Aorta (tissue), 5 donors: ENCODE measurements at regions not wholly inside any gene's neighbourhood (a gene's known extent, or its start where the extent isn't known, plus 50 kb on each side); places are given as distances from the start of the nearest gene placed in this dataset.
A peak's percentile ranks its signal among the peaks of the same experiment; 100 is the strongest.
"Not testable (repeated sequence)": the region's sequence is repeated elsewhere in the genome, so short reads cannot be mapped to it uniquely, and the experiment has no call there.

Experiments
- ATAC-seq: fragments of 200-7000 bp; cut with Tn5 transposase; one replicate; pipeline ENCODE4 v1.9.1; 2022; ENCODE audit warnings: moderate library complexity; ENCODE audit not compliant: low FRiP score
- DNase-seq, 2 donors: peaks; one replicate each; pipeline ENCODE4 v3.0.0-alpha.2; 2020
- H3K27ac ChIP-seq, 2 donors: one replicate each; pipeline ENCODE4 v1.5.1; 2013; ENCODE audit warnings: low read length in 2 of 2, mild to moderate bottlenecking in 2 of 2, moderate library complexity in 2 of 2, control low read depth in 1 of 2, inconsistent platforms in 1 of 2, low read depth in 1 of 2
- H3K27me3 ChIP-seq, 2 donors: one replicate each; pipeline ENCODE4 v1.6.1; 2013; ENCODE audit warnings: control low read depth in 1 of 2, low read length in 1 of 2, mild to moderate bottlenecking in 1 of 2, moderate library complexity in 1 of 2; ENCODE audit not compliant: insufficient read depth in 2 of 2, control insufficient read depth in 1 of 2
- H3K36me3 ChIP-seq, 2 donors: one replicate each; pipeline ENCODE4 v1.6.1; 2013; ENCODE audit warnings: control low read depth in 1 of 2, low read length in 1 of 2, mild to moderate bottlenecking in 1 of 2; ENCODE audit not compliant: insufficient read depth in 2 of 2, control insufficient read depth in 1 of 2
- H3K4me1 ChIP-seq, 2 donors: one replicate each; pipeline ENCODE4 v1.6.1; 2013; ENCODE audit warnings: low read length in 2 of 2, control low read depth in 1 of 2, mild to moderate bottlenecking in 1 of 2, moderate library complexity in 1 of 2; ENCODE audit not compliant: insufficient read depth in 2 of 2, control insufficient read depth in 1 of 2
- H3K4me3 ChIP-seq, 2 donors: one replicate each; pipeline ENCODE4 v1.5.1; 2013; ENCODE audit warnings: low read length in 2 of 2, control low read depth in 1 of 2, mild to moderate bottlenecking in 1 of 2
- H3K9me3 ChIP-seq: one replicate; pipeline ENCODE4 v1.6.1; 2013; ENCODE audit warnings: mild to moderate bottlenecking, low read length; ENCODE audit not compliant: control insufficient read depth
- WGBS, 2 donors: extraction: QIAGEN DNeasy Blood & Tissue Kit; methylation state at CpG; one replicate each; pipeline ENCODE4 v1.1.7; 2013; 5-methylcytosine and 5-hydroxymethylcytosine counted together
- intact Hi-C, 2 donors: fragments of 100-400 bp; cut with DNase I; formaldehyde crosslinking; loops; one replicate each; pipeline versions ENCODE4 v1.14.2 to v1.15.0; 2022
- donor health status: healthy with polysubstance abuse.
- donor health status: Bipolar disorder and iron deficiency.
- donor health status: DM: no; HTN: no; CAD: no.
- donor health status: DM: no; HTN: no; CAD: no.
- donor health status: DM: yes; HTN: yes; CAD: no.

DNA sequence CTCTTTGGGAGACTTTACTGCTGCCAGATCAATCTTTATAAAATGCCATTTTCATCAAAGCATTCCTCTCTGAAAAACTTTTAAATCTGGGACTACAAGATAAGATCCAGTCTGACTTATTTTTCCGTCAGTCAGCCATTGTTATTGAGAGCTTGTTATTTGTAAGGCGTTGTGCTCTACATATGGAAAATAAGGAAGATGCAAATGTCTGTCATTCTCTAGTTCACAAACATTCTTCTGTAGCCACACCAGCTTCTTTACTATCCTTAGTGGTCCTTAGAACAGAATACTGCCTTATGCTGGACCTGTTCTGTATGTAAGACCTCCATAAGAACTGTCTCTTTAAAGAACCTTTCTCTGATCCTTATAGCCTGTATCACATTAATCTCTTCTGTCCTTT is 120.3 kb upstream of the NBPF19 start:
- H3K36me3 ChIP-seq, H3K27ac ChIP-seq, DNase-seq, H3K27me3 ChIP-seq, H3K4me3 ChIP-seq, ATAC-seq, H3K4me1 ChIP-seq, H3K9me3 ChIP-seq, intact Hi-C loops: not testable (repeated sequence)
- no CpG with 5 or more reads among the region's 2 CpGs for WGBS, 2 donors

DNA sequence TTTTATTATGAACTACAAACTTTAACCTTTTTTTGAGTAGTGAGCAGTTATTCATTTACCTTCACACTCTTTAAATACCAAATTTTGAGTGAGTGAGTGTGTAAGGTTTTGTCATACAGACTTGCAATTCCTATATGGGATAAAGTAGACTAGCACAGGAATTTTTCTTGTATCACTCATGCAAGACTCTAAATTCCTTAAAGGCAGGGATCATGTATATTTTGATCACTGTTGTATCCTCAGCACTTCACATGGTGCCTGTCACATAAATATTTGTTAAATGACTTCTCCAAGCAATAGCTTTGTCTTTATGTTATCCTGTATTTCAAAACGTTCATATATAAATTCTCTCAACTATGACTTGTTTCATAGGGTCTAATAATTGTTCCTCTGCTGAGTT is 119.1 kb upstream of the NBPF19 start:
- H3K4me1 ChIP-seq, H3K27ac ChIP-seq, DNase-seq, intact Hi-C loops, H3K9me3 ChIP-seq, ATAC-seq, H3K36me3 ChIP-seq, H3K4me3 ChIP-seq, H3K27me3 ChIP-seq: not testable (repeated sequence)
- no CpG with 5 or more reads among the region's 1 CpG for WGBS, 2 donors

DNA sequence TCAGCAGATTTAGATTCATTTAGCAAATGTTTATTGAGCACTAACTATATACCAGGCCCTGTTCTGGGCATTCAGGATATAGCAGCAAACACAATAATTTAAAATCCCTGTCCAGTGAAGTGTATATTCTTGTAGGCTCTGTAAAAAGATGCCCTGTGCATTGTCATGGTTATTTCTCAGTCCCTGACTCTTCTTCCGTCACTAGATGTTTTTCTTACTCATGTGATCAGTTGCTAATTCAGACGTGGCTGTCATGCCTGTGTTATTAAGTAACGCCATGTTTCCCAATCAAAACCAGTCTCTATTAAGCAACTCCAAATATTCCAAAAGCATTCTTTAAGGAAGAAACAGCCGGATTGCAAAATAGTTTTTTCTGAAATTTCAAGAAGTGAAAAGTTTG is 118.7 kb upstream of the NBPF19 start:
- intact Hi-C loops = not testable (repeated sequence)
- no CpG with 5 or more reads among the region's 4 CpGs for WGBS, 2 donors

DNA sequence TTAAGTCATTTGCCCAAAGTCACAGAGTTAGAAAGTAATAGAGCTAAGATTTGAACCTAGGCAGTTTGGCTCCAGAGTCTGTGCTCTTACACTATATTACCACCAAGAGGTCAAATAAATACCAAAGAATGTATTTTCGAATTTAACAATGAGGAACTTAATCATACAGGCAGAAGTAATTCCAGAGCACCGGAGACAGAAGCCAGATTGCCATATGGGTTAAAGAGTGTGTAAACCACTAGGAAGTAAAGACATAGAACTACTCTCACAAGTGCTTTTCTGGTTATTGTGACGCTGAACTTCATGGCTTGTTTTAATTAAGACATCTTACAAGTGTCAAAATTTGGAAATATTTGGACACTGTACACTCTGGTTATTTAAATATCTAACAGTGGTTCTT is 114.5 kb upstream of the NBPF19 start:
- H3K9me3 ChIP-seq, DNase-seq, H3K4me1 ChIP-seq, intact Hi-C loops, H3K36me3 ChIP-seq, H3K4me3 ChIP-seq, ATAC-seq, H3K27ac ChIP-seq, H3K27me3 ChIP-seq: not testable (repeated sequence)
- WGBS, 2 donors = no CpG with 5 or more reads among the region's 3 CpGs

More for the DNA sequence above, 118.7 kb upstream of the NBPF19 start:
- H3K36me3 ChIP-seq, H3K4me3 ChIP-seq, DNase-seq, H3K9me3 ChIP-seq, H3K27me3 ChIP-seq, H3K4me1 ChIP-seq, H3K27ac ChIP-seq: not testable (repeated sequence)
- peak; percentile 62 for ATAC-seq

DNA sequence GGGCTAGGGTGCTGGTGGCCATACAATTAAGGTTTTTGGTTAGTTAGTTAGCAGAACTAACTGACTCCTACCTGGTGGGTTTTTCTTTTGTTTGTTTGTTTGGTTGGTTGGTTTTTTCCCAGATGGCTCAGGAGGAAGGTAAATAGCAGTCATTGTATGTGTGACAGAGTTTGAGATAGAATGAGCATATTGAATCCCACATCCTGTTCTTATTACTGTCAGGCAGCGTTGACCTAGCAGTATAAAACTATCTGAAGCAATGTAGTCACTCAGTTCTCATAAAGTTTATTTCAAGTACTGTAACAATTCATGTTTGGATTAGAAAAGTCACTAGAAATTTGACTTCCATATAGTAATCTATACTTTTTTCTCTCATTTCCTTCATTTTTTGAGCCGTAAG is 113.5 kb upstream of the NBPF19 start:
- ATAC-seq, H3K4me1 ChIP-seq, H3K27me3 ChIP-seq, H3K27ac ChIP-seq, H3K9me3 ChIP-seq, intact Hi-C loops, DNase-seq, H3K36me3 ChIP-seq, H3K4me3 ChIP-seq: not testable (repeated sequence)
- WGBS, 2 donors = no CpG with 5 or more reads among the region's 2 CpGs

DNA sequence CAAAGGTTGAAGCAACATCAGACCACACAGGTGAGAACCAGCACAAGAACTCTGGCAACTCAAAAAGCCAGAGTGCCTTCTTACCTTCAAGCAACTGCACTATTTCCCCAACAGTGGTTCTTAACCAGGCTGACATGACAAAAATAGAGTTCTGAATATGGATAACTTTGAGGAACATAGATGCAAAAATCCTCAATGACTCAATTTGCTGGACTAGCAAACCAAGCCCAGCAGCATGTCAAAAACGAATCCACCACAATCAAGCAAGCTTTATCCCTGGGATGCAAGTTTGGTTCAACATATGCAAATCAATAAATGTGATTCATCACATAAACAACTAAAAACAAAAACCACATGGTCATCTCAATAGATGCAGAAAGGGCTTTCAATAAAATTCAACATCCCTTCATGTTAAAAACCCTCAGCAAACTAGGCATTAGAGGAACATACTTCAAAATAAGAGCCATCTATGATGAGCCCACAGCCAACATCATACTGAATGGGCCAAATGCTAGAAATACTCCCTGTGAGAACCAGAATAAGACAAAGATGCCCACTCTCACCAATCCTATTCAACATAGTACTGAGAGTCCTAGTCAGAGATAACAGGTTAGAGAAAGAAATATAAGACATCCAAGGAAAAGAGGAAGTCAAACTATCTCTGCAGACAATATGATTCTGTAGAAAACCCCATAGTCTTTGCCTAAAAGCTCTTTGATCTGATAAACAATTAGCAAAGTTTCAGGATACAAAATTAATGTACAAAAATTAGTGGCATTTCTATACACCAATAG is 110.5 kb upstream of the NBPF19 start:
- H3K4me1 ChIP-seq, H3K9me3 ChIP-seq, H3K27me3 ChIP-seq, intact Hi-C loops, ATAC-seq, H3K36me3 ChIP-seq, H3K27ac ChIP-seq, DNase-seq, H3K4me3 ChIP-seq: not testable (repeated sequence)
- no CpG with 5 or more reads among the region's 1 CpG for WGBS, 2 donors

DNA sequence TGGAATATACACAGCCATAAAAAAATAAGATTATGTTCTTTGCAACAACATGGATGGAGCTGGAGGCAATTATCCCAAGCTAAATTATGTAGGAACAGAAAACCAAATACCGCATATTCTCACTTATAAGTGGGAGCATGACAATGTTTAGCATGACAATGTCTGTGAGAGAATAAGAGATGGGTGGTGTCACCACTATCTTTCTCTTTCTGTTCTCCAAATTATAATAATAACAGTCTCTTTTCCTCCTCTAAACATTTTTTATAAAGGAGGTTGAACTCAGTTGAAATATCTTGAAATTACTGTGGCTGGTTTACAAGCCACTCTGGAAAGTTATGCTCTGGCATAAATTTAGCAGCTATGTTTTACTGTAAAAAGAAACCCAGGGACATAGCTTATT is 108.4 kb upstream of the NBPF19 start:
- 95 to 96% methylated on average over 1 of the region's 1 CpG for WGBS, 2 donors
- ATAC-seq, H3K27ac ChIP-seq, intact Hi-C loops, H3K4me1 ChIP-seq, DNase-seq, H3K9me3 ChIP-seq, H3K27me3 ChIP-seq, H3K4me3 ChIP-seq, H3K36me3 ChIP-seq: not testable (repeated sequence)

DNA sequence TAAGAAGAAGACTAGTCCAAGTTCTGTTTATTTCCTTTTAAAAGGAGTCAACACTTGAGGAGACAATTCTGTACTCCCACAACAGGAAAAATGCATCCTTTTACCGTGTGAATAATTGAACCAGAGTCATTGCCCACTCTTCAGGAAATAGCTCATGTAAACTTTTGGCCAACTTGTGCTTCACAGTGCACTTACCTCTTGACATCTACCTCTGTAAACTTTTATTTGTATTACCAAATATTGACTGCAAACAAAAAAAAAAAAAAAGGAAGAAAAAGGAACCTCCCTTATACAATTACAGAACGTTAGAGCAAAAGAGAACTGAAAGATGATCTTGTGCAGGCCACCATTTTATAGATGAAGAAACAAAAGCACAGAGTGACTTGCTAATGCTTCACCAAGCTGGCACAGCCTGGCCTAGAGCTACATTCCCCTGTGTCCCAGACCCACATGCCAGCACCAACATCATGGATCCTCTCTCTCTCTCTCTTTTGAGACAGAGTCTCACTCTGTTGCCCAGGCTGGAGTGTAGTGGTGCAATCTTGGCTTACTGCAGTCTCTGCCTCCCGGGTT is 107.3 kb upstream of the NBPF19 start:
- H3K36me3 ChIP-seq, H3K4me3 ChIP-seq, H3K27ac ChIP-seq, H3K27me3 ChIP-seq, DNase-seq, ATAC-seq, H3K9me3 ChIP-seq, intact Hi-C loops, H3K4me1 ChIP-seq: not testable (repeated sequence)
- WGBS, 2 donors = 65 to 71% methylated on average over 2 of the region's 3 CpGs

DNA sequence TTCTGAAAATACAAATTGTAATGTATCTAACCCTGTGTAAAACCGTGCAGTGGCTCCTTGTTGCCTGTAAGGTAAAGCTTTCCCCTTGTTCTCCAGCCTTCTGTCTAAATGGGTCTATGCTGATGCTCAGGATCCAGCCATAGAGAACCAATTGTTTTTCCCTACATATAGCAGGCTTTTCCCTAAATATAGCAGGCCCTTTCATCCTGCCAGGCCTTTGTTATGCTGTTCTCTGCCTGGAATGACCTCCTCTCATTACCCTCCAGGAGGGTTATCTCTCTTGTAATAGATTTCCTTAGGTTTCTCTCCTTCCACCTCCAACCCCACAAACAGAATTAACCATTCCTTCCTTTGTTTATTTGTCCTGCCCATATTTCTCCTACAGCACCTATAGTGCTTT is 106.5 kb upstream of the NBPF19 start:
- WGBS, 2 donors = 82 to 87% methylated on average over 1 of the region's 1 CpG

More for the DNA sequence above, 106.5 kb upstream of the NBPF19 start:
- intact Hi-C loops, H3K4me1 ChIP-seq, H3K27ac ChIP-seq, DNase-seq, ATAC-seq, H3K9me3 ChIP-seq, H3K4me3 ChIP-seq, H3K27me3 ChIP-seq, H3K36me3 ChIP-seq: not testable (repeated sequence)
